Hepatocyte (in vitro differentiated cells): ENCODE measurements at regions not wholly inside any gene's neighbourhood (a gene's known extent, or its start where the extent isn't known, plus 50 kb on each side); places are given as distances from the start of the nearest gene placed in this dataset.

Experiments used
- DNase-seq: peaks from one replicate; pipeline ENCODE4 v3.0.0-alpha.2; 2016; ENCODE audit warnings: low spot score
- H2AFZ ChIP-seq: fragments of 200-600 bp; sonication (generic); 2 replicates; pipeline ENCODE4 v1.6.0; 2016; ENCODE audit warnings: antibody characterized with exemption, mild to moderate bottlenecking
- H3K27ac ChIP-seq: fragments of 200-600 bp; sonication (generic); 2 replicates; pipeline ENCODE4 v1.5.1; 2016; ENCODE audit warnings: mild to moderate bottlenecking
- H3K27me3 ChIP-seq: fragments of 200-600 bp; sonication (generic); 2 replicates; pipeline ENCODE4 v1.6.1; 2016
- H3K36me3 ChIP-seq: fragments of 200-600 bp; sonication (generic); replicated peaks from 2 replicates; pipeline ENCODE4 v1.5.1; 2016; ENCODE audit warnings: low read depth; ENCODE audit not compliant: insufficient read depth
- H3K4me1 ChIP-seq: fragments of 200-600 bp; sonication (generic); 2 replicates; pipeline ENCODE4 v1.5.1; 2016; ENCODE audit warnings: mild to moderate bottlenecking, moderate library complexity; ENCODE audit not compliant: insufficient read depth
- H3K4me2 ChIP-seq: fragments of 200-600 bp; sonication (generic); 2 replicates; pipeline ENCODE4 v1.6.0; 2016
- H3K4me3 ChIP-seq: fragments of 200-600 bp; sonication (generic); 2 replicates; pipeline ENCODE4 v1.5.1; 2016; ENCODE audit warnings: mild to moderate bottlenecking
- H3K79me2 ChIP-seq: fragments of 200-600 bp; sonication (generic); 2 replicates; pipeline ENCODE4 v1.6.0; 2017; ENCODE audit warnings: mild to moderate bottlenecking
- H3K9me2 ChIP-seq: fragments of 200-600 bp; sonication (generic); replicated peaks from 2 replicates; pipeline ENCODE4 v1.6.0; 2017; ENCODE audit warnings: mild to moderate bottlenecking; ENCODE audit not compliant: insufficient read depth
- H3K9me3 ChIP-seq: fragments of 200-600 bp; sonication (generic); 2 replicates; pipeline ENCODE4 v1.5.1; 2016; ENCODE audit warnings: low read depth, mild to moderate bottlenecking
- H4K20me1 ChIP-seq: fragments of 200-600 bp; sonication (generic); 2 replicates; pipeline ENCODE4 v1.6.0; 2016; ENCODE audit warnings: mild to moderate bottlenecking; ENCODE audit not compliant: insufficient read depth, poor library complexity, severe bottlenecking
- CTCF ChIP-seq: fragments of 200-600 bp; sonication (generic); IDR thresholded peaks from 2 replicates; pipeline ENCODE4 v1.5.1; 2016; ENCODE audit warnings: antibody characterized with exemption, mild to moderate bottlenecking; ENCODE audit not compliant: poor library complexity
- EZH2 ChIP-seq: fragments of 200-600 bp; sonication (generic); IDR thresholded peaks from 2 replicates; pipeline ENCODE4 v1.6.1; 2016; ENCODE audit warnings: antibody characterized with exemption, mild to moderate bottlenecking, borderline replicate concordance
- EZH2phosphoT487 ChIP-seq: fragments of 200-600 bp; sonication (generic); IDR thresholded peaks from one replicate; pipeline ENCODE4 v1.6.1; 2018; ENCODE audit warnings: antibody characterized with exemption, mild to moderate bottlenecking, low read depth, moderate library complexity; ENCODE audit not compliant: unreplicated experiment, severe bottlenecking
- WGBS: methylation state at CpG from one replicate; pipeline ENCODE4 v1.1.6; 2016; ENCODE audit warnings: low lambda C conversion rate; ENCODE audit errors: missing lambda C conversion rate; 5-methylcytosine and 5-hydroxymethylcytosine counted together

GRCh38 chr4:20042769-20043168, 208.9 kb upstream of the SLIT2 start:
- Histone ChIP-seq H3K4me3 (no peak overlapping the region), H2AFZ (no peak overlapping the region), H3K36me3 (no peaks in the 10 kb centered on the region), H3K4me1 (no peaks in the 10 kb centered on the region), H3K9me2 (no peaks in the 10 kb centered on the region), H3K4me2 (no peak overlapping the region), H3K79me2 (no peaks in the 10 kb centered on the region), H4K20me1 (no peaks in the 10 kb centered on the region), H3K27me3 (no peaks in the 10 kb centered on the region), H3K9me3 (no peaks in the 10 kb centered on the region), H3K27ac (no peak overlapping the region)
- DNase-seq, result no peak
- 87% methylated on average over 4 of the region's 4 CpGs for WGBS
- TF ChIP-seq EZH2, result no peak
- no peak for TF ChIP-seq CTCF
- TF ChIP-seq EZH2phosphoT487, result no peak

GRCh38 chr4:20041839-20042407, 209.8 kb upstream of the SLIT2 start:
- Histone ChIP-seq H2AFZ (no peak overlapping the region), H4K20me1 (no peaks in the 10 kb centered on the region), H3K79me2 (no peaks in the 10 kb centered on the region), H3K9me2 (no peaks in the 10 kb centered on the region), H3K27me3 (no peaks in the 10 kb centered on the region), H3K36me3 (no peaks in the 10 kb centered on the region), H3K9me3 (no peaks in the 10 kb centered on the region), H3K4me1 (no peaks in the 10 kb centered on the region), H3K4me3 (no peak overlapping the region), H3K4me2 (no peak overlapping the region), H3K27ac (no peak overlapping the region)
- 79% methylated on average over 2 of the region's 2 CpGs for WGBS
- TF ChIP-seq EZH2phosphoT487, result no peak
- TF ChIP-seq EZH2, result no peak
- no peak for TF ChIP-seq CTCF
- DNase-seq, result no peak

GRCh38 chr4:20037745-20038144, 214.0 kb upstream of the SLIT2 start:
- Histone ChIP-seq H2AFZ (no peak overlapping the region), H3K4me2 (no peak overlapping the region), H3K4me1 (no peaks in the 10 kb centered on the region), H3K9me3 (no peaks in the 10 kb centered on the region), H3K27me3 (no peaks in the 10 kb centered on the region), H4K20me1 (no peaks in the 10 kb centered on the region), H3K27ac (no peak overlapping the region), H3K79me2 (no peaks in the 10 kb centered on the region), H3K36me3 (no peaks in the 10 kb centered on the region), H3K9me2 (no peaks in the 10 kb centered on the region), H3K4me3 (no peak overlapping the region)
- TF ChIP-seq CTCF, result no peak
- no peak for TF ChIP-seq EZH2
- TF ChIP-seq EZH2phosphoT487, result no peak
- no peak for DNase-seq
- WGBS, result 81% methylated on average over 3 of the region's 3 CpGs

- Histone ChIP-seq H3K4me1 (no peaks in the 10 kb centered on the region), H3K4me2 (no peak overlapping the region), H2AFZ (no peak overlapping the region), H3K27ac (no peak overlapping the region), H3K9me2 (no peaks in the 10 kb centered on the region), H3K27me3 (no peaks in the 10 kb centered on the region), H3K4me3 (no peak overlapping the region), H3K9me3 (no peaks in the 10 kb centered on the region), H4K20me1 (no peaks in the 10 kb centered on the region), H3K79me2 (no peaks in the 10 kb centered on the region), H3K36me3 (no peaks in the 10 kb centered on the region)
- DNase-seq, result no peak
- TF ChIP-seq EZH2 (no peak), EZH2phosphoT487 (no peak)
Observed at GRCh38 chr4:20030108-20030507, 221.6 kb upstream of the SLIT2 start.
